GM23338 (cell line): ENCODE measurements at regions not wholly inside any gene's neighbourhood (a gene's known extent, or its start where the extent isn't known, plus 50 kb on each side); places are given as distances from the start of the nearest gene placed in this dataset.

Experiments
- ATAC-seq: fragments of 200-7000 bp; cut with Tn5 transposase; 3 replicates; pipeline ENCODE4 v1.9.1; 2020
- DNase-seq: peaks from one replicate; pipeline ENCODE4 v3.0.0-alpha.2; 2015; ENCODE audit warnings: low spot score
- H2AFZ ChIP-seq: fragments of 200-600 bp; sonication (generic); 2 replicates; pipeline ENCODE4 v1.8.0; 2016; ENCODE audit warnings: antibody characterized with exemption, mild to moderate bottlenecking, moderate library complexity
- H3F3A ChIP-seq: fragments of 200-600 bp; sonication (generic); replicated peaks from 2 replicates; pipeline ENCODE4 v1.8.0; 2017; ENCODE audit warnings: antibody characterized with exemption, mixed run types, low read depth
- H3K27ac ChIP-seq: fragments of 200-600 bp; sonication (generic); 2 replicates; pipeline ENCODE4 v1.6.1; 2016; ENCODE audit warnings: low read depth
- H3K27me3 ChIP-seq: fragments of 200-600 bp; sonication (generic); 2 replicates; pipeline ENCODE4 v1.8.0; 2016; ENCODE audit warnings: mild to moderate bottlenecking, mixed run types, moderate library complexity; ENCODE audit not compliant: insufficient read depth
- H3K36me3 ChIP-seq: fragments of 200-600 bp; sonication (generic); 2 replicates; pipeline ENCODE4 v1.8.0; 2016; ENCODE audit warnings: mild to moderate bottlenecking; ENCODE audit not compliant: insufficient read depth
- H3K4me1 ChIP-seq: fragments of 200-600 bp; sonication (generic); 2 replicates; pipeline ENCODE4 v1.8.0; 2016; ENCODE audit warnings: mild to moderate bottlenecking, moderate library complexity; ENCODE audit not compliant: insufficient read depth
- H3K4me2 ChIP-seq: fragments of 200-600 bp; sonication (generic); 2 replicates; pipeline ENCODE4 v1.7.1; 2017; ENCODE audit warnings: mixed run types
- H3K4me3 ChIP-seq: fragments of 200-600 bp; sonication (generic); 2 replicates; pipeline ENCODE4 v1.6.1; 2016; ENCODE audit warnings: mixed run types
- H3K79me2 ChIP-seq: fragments of 200-600 bp; sonication (generic); replicated peaks from 2 replicates; pipeline ENCODE4 v1.8.0; 2017; ENCODE audit warnings: mild to moderate bottlenecking; ENCODE audit not compliant: insufficient read depth
- H3K9me2 ChIP-seq: fragments of 200-600 bp; sonication (generic); 2 replicates; pipeline ENCODE4 v1.8.0; 2017; ENCODE audit not compliant: insufficient read depth
- H4K20me1 ChIP-seq: fragments of 200-600 bp; sonication (generic); replicated peaks from 2 replicates; pipeline ENCODE4 v1.8.0; 2017; ENCODE audit warnings: mild to moderate bottlenecking; ENCODE audit not compliant: insufficient read depth
- H3K27ac Mint-ChIP-seq: 2 replicates; pipeline ENCODE4 v1.8.0; 2020; ENCODE audit warnings: inconsistent platforms, mild to moderate bottlenecking, moderate library complexity, mixed read lengths
- H3K27me3 Mint-ChIP-seq: 3 replicates; pipeline ENCODE4 v1.8.0; 2022; ENCODE audit warnings: low read depth, mild to moderate bottlenecking, moderate library complexity, mixed read lengths, inconsistent platforms; ENCODE audit not compliant: insufficient read depth, poor library complexity
- H3K36me3 Mint-ChIP-seq: 3 replicates; pipeline ENCODE4 v1.8.0; 2021; ENCODE audit warnings: low read depth, mild to moderate bottlenecking, inconsistent platforms, moderate library complexity, mixed read lengths
- H3K4me1 Mint-ChIP-seq: 3 replicates; pipeline ENCODE4 v1.8.0; 2020; ENCODE audit warnings: mild to moderate bottlenecking, inconsistent platforms, mixed read lengths
- H3K4me3 Mint-ChIP-seq: 3 replicates; pipeline ENCODE4 v1.8.0; 2021; ENCODE audit warnings: moderate library complexity, mild to moderate bottlenecking, inconsistent platforms, mixed read lengths
- H3K9me3 Mint-ChIP-seq: 3 replicates; pipeline ENCODE4 v1.8.0; 2020; ENCODE audit warnings: moderate library complexity, mild to moderate bottlenecking, inconsistent platforms, mixed read lengths
- CREB1 ChIP-seq: fragments of 250-450 bp; sonication (Bioruptor Pico); IDR thresholded peaks from 2 replicates; pipeline ENCODE4 v1.5.0; 2020; ENCODE audit warnings: low read depth, mild to moderate bottlenecking, moderate library complexity
- EZH2 ChIP-seq: fragments of 200-600 bp; sonication (generic); IDR thresholded peaks from one replicate; pipeline ENCODE4 v1.8.0; 2017; ENCODE audit warnings: antibody characterized with exemption, mild to moderate bottlenecking, low read depth; ENCODE audit not compliant: unreplicated experiment
- NANOG ChIP-seq: IDR thresholded peaks from 2 replicates; pipeline ENCODE4 v1.6.1; 2016; ENCODE audit warnings: antibody characterized with exemption, borderline replicate concordance
- POLR2AphosphoS5 ChIP-seq: IDR thresholded peaks from 2 replicates; pipeline ENCODE4 v1.6.1; 2016; ENCODE audit warnings: antibody characterized with exemption, low read depth
- ZNF114 ChIP-seq: fragments of 250-450 bp; sonication (Bioruptor Pico); IDR thresholded peaks from 2 replicates; pipeline ENCODE4 v1.5.0; 2020; ENCODE audit warnings: mild to moderate bottlenecking, moderate library complexity
- TF ChIP-seq, protein P1 (sequence below): fragments of 250-450 bp; sonication (Bioruptor Pico); IDR thresholded peaks from 2 replicates; pipeline ENCODE4 v1.5.0; 2020; ENCODE audit warnings: mild to moderate bottlenecking, moderate library complexity
- TF ChIP-seq, protein P2 (sequence below), 2 experiments: fragments of 200-600 bp in 1 of 2; sonication (generic) in 1 of 2; conservative IDR thresholded peaks; 2 replicates each; pipeline versions ENCODE4 v1.5.1 to v1.6.1; 2016 to 2017; ENCODE audit warnings: antibody characterized with exemption in 2 of 2, low read depth in 2 of 2, mild to moderate bottlenecking in 2 of 2, moderate library complexity in 1 of 2
- TF ChIP-seq, protein P3 (sequence below): IDR thresholded peaks from 2 replicates; pipeline ENCODE4 v1.6.1; 2016; ENCODE audit warnings: antibody characterized with exemption
- TF ChIP-seq, protein P4 (sequence below): IDR thresholded peaks from one replicate; pipeline ENCODE4 v1.6.1; 2018; ENCODE audit warnings: antibody characterized with exemption; ENCODE audit not compliant: unreplicated experiment

DNA sequence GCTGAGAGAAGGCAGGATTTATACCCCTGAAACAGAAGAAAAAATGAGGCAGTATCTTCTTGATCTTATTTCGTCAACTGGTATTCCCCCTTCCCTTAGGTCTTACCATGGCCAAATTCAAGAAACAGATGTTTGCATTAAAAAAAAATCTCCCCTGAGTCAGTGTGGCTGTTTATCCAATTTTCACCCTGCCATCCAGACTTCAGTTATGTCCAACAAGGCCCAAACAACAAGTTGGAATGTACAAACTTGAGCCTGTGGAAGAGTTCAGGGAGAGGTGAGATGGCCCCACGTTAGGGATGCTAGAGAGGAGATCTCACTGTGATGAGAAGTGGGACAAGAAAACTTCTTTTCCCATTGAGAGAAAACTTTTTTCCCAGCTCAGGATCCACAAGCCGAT lies 147.2 kb upstream of the PROX1 start:
- no peaks in the 10 kb centered on the region for H3K4me1 Mint-ChIP-seq

DNA sequence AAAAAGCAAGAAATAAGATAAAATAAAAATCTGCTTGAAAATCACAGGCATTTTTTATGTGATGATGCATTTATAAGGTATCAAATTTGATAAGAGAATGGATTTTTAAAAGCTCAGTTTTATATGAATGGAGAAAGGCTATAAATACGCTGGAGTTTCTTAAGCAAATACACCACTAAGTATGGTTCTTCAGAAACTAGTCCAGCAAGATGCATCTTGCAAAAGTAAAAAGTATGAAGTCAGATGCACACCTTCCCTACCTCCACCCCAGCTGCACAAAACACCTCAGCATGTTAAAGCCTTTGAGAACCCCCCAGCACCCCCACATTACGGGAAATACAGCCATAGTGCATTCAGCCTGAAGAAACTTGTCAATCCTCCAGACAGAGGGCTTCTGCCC lies 143.1 kb upstream of the PROX1 start:
- no peak for ATAC-seq
- Histone ChIP-seq H3K4me2 (no peak overlapping the region), H3K4me3 (no peak overlapping the region), H3K9me2 (no peaks in the 10 kb centered on the region), H3K4me1 (no peaks in the 10 kb centered on the region), H3F3A (no peaks in the 10 kb centered on the region), H3K79me2 (no peaks in the 10 kb centered on the region), H4K20me1 (no peaks in the 10 kb centered on the region), H3K27me3 (no peaks in the 10 kb centered on the region), H3K36me3 (no peaks in the 10 kb centered on the region), H2AFZ (no peak overlapping the region), H3K27ac (no peak overlapping the region)
- Mint-ChIP-seq H3K4me1 (no peaks in the 10 kb centered on the region), H3K36me3 (no peaks in the 10 kb centered on the region), H3K4me3 (no peak overlapping the region), H3K9me3 (no peaks in the 10 kb centered on the region), H3K27me3 (no peaks in the 10 kb centered on the region), H3K27ac (no peak overlapping the region; the same call in 1 of the 2 replicates)
- no peak for DNase-seq
- TF ChIP-seq, protein P1, sequence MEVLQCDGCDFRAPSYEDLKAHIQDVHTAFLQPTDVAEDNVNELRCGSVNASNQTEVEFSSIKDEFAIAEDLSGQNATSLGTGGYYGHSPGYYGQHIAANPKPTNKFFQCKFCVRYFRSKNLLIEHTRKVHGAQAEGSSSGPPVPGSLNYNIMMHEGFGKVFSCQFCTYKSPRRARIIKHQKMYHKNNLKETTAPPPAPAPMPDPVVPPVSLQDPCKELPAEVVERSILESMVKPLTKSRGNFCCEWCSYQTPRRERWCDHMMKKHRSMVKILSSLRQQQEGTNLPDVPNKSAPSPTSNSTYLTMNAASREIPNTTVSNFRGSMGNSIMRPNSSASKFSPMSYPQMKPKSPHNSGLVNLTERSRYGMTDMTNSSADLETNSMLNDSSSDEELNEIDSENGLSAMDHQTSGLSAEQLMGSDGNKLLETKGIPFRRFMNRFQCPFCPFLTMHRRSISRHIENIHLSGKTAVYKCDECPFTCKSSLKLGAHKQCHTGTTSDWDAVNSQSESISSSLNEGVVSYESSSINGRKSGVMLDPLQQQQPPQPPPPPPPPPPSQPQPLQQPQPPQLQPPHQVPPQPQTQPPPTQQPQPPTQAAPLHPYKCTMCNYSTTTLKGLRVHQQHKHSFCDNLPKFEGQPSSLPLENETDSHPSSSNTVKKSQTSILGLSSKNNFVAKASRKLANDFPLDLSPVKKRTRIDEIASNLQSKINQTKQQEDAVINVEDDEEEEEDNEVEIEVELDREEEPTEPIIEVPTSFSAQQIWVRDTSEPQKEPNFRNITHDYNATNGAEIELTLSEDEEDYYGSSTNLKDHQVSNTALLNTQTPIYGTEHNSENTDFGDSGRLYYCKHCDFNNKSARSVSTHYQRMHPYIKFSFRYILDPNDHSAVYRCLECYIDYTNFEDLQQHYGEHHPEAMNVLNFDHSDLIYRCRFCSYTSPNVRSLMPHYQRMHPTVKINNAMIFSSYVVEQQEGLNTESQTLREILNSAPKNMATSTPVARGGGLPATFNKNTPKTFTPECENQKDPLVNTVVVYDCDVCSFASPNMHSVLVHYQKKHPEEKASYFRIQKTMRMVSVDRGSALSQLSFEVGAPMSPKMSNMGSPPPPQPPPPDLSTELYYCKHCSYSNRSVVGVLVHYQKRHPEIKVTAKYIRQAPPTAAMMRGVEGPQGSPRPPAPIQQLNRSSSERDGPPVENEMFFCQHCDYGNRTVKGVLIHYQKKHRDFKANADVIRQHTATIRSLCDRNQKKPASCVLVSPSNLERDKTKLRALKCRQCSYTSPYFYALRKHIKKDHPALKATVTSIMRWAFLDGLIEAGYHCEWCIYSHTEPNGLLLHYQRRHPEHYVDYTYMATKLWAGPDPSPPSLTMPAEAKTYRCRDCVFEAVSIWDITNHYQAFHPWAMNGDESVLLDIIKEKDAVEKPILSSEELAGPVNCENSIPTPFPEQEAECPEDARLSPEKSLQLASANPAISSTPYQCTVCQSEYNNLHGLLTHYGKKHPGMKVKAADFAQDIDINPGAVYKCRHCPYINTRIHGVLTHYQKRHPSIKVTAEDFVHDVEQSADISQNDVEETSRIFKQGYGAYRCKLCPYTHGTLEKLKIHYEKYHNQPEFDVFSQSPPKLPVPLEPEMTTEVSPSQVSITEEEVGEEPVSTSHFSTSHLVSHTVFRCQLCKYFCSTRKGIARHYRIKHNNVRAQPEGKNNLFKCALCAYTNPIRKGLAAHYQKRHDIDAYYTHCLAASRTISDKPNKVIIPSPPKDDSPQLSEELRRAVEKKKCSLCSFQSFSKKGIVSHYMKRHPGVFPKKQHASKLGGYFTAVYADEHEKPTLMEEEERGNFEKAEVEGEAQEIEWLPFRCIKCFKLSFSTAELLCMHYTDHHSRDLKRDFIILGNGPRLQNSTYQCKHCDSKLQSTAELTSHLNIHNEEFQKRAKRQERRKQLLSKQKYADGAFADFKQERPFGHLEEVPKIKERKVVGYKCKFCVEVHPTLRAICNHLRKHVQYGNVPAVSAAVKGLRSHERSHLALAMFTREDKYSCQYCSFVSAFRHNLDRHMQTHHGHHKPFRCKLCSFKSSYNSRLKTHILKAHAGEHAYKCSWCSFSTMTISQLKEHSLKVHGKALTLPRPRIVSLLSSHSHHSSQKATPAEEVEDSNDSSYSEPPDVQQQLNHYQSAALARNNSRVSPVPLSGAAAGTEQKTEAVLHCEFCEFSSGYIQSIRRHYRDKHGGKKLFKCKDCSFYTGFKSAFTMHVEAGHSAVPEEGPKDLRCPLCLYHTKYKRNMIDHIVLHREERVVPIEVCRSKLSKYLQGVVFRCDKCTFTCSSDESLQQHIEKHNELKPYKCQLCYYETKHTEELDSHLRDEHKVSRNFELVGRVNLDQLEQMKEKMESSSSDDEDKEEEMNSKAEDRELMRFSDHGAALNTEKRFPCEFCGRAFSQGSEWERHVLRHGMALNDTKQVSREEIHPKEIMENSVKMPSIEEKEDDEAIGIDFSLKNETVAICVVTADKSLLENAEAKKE (CRISPR knock-in tag): no peak

More for the DNA sequence above, 147.2 kb upstream of the PROX1 start:
- Histone ChIP-seq H3K36me3 (no peaks in the 10 kb centered on the region), H3K9me2 (no peaks in the 10 kb centered on the region), H3K27ac (no peak overlapping the region), H3K79me2 (no peaks in the 10 kb centered on the region), H3K4me1 (no peaks in the 10 kb centered on the region), H4K20me1 (no peaks in the 10 kb centered on the region), H2AFZ (no peak overlapping the region), H3K4me2 (no peak overlapping the region), H3F3A (no peaks in the 10 kb centered on the region), H3K4me3 (no peak overlapping the region), H3K27me3 (no peaks in the 10 kb centered on the region)
- Mint-ChIP-seq H3K27me3 (no peaks in the 10 kb centered on the region), H3K27ac (no peak overlapping the region), H3K4me3 (no peak overlapping the region), H3K36me3 (no peaks in the 10 kb centered on the region), H3K9me3 (no peaks in the 10 kb centered on the region)
- TF ChIP-seq POLR2AphosphoS5 (no peak), ZNF114 (CRISPR knock-in tag) (no peak), EZH2 (no peak), CREB1 (CRISPR knock-in tag) (no peak), NANOG (no peak)
- TF ChIP-seq, protein P2, sequence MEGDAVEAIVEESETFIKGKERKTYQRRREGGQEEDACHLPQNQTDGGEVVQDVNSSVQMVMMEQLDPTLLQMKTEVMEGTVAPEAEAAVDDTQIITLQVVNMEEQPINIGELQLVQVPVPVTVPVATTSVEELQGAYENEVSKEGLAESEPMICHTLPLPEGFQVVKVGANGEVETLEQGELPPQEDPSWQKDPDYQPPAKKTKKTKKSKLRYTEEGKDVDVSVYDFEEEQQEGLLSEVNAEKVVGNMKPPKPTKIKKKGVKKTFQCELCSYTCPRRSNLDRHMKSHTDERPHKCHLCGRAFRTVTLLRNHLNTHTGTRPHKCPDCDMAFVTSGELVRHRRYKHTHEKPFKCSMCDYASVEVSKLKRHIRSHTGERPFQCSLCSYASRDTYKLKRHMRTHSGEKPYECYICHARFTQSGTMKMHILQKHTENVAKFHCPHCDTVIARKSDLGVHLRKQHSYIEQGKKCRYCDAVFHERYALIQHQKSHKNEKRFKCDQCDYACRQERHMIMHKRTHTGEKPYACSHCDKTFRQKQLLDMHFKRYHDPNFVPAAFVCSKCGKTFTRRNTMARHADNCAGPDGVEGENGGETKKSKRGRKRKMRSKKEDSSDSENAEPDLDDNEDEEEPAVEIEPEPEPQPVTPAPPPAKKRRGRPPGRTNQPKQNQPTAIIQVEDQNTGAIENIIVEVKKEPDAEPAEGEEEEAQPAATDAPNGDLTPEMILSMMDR (conservative IDR thresholded peaks at IDR 0.05; ENCODE audit: low read depth in 2 of 2): no peak
- TF ChIP-seq, protein P3, sequence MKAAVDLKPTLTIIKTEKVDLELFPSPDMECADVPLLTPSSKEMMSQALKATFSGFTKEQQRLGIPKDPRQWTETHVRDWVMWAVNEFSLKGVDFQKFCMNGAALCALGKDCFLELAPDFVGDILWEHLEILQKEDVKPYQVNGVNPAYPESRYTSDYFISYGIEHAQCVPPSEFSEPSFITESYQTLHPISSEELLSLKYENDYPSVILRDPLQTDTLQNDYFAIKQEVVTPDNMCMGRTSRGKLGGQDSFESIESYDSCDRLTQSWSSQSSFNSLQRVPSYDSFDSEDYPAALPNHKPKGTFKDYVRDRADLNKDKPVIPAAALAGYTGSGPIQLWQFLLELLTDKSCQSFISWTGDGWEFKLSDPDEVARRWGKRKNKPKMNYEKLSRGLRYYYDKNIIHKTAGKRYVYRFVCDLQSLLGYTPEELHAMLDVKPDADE: no peak
- TF ChIP-seq, protein P4, sequence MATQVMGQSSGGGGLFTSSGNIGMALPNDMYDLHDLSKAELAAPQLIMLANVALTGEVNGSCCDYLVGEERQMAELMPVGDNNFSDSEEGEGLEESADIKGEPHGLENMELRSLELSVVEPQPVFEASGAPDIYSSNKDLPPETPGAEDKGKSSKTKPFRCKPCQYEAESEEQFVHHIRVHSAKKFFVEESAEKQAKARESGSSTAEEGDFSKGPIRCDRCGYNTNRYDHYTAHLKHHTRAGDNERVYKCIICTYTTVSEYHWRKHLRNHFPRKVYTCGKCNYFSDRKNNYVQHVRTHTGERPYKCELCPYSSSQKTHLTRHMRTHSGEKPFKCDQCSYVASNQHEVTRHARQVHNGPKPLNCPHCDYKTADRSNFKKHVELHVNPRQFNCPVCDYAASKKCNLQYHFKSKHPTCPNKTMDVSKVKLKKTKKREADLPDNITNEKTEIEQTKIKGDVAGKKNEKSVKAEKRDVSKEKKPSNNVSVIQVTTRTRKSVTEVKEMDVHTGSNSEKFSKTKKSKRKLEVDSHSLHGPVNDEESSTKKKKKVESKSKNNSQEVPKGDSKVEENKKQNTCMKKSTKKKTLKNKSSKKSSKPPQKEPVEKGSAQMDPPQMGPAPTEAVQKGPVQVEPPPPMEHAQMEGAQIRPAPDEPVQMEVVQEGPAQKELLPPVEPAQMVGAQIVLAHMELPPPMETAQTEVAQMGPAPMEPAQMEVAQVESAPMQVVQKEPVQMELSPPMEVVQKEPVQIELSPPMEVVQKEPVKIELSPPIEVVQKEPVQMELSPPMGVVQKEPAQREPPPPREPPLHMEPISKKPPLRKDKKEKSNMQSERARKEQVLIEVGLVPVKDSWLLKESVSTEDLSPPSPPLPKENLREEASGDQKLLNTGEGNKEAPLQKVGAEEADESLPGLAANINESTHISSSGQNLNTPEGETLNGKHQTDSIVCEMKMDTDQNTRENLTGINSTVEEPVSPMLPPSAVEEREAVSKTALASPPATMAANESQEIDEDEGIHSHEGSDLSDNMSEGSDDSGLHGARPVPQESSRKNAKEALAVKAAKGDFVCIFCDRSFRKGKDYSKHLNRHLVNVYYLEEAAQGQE: no peak
- ATAC-seq: no peak
- no peak for DNase-seq
